ENCODE measurements at regions not wholly inside any gene's neighbourhood (a gene's known extent, or its start where the extent isn't known, plus 50 kb on each side); places are given as distances from the start of the nearest gene placed in this dataset.

GRCh38 chr21:27743971-27744564, 777.2 kb upstream of the ADAMTS5 start:
- FAIRE-seq: no peak
- Histone ChIP-seq H3K27me3 (ENCODE audit: control insufficient read depth in 3 of 3, insufficient read depth in 3 of 3, low read length in 3 of 3) (no peaks in the 10 kb centered on the region), H3K4me3 (ENCODE audit: low read depth in 1 of 3, low read length in 3 of 3) (no peak overlapping the region), H3K4me1 (ENCODE audit: control insufficient read depth in 3 of 3, insufficient read depth in 2 of 3, low read depth in 1 of 3, low read length in 2 of 3) (no peaks in the 10 kb centered on the region), H3K27ac (ENCODE audit: low read depth in 1 of 3, low read length in 2 of 3) (no peak overlapping the region), H3K36me3 (ENCODE audit: control insufficient read depth in 3 of 3, insufficient read depth in 2 of 3, low read depth in 1 of 3, low read length in 3 of 3) (no peaks in the 10 kb centered on the region), H3K9me3 (ENCODE audit: control insufficient read depth in 2 of 2, insufficient read depth in 1 of 2, low read depth in 1 of 2, low read length in 1 of 2) (no peaks in the 10 kb centered on the region)
- WGBS, 3 donors: 76 to 84% (median 78%) methylated on average over 7 of the region's 7 CpGs
- DNase-seq: no peak

- H3K36me3 ChIP-seq (ENCODE audit: control insufficient read depth in 3 of 3, insufficient read depth in 2 of 3, low read depth in 1 of 3, low read length in 3 of 3): no peaks in the 10 kb centered on the region
- peaks cover 0 to 3% of the 10 kb centered on the region in 2 donors for H3K9me3 ChIP-seq (ENCODE audit: control insufficient read depth in 2 of 2, insufficient read depth in 1 of 2, low read depth in 1 of 2, low read length in 1 of 2)
- FAIRE-seq (no peak), DNase-seq (no peak)
- no peak overlapping the region for H3K27ac ChIP-seq (ENCODE audit: low read depth in 1 of 3, low read length in 2 of 3)
- 77 to 89% (median 89%) methylated on average over 2 of the region's 2 CpGs for WGBS, 3 donors
- H3K4me1 ChIP-seq (ENCODE audit: control insufficient read depth in 3 of 3, insufficient read depth in 2 of 3, low read depth in 1 of 3, low read length in 2 of 3): no peaks in the 10 kb centered on the region
- H3K4me3 ChIP-seq (ENCODE audit: low read depth in 1 of 3, low read length in 3 of 3): no peak overlapping the region
- no peaks in the 10 kb centered on the region for H3K27me3 ChIP-seq (ENCODE audit: control insufficient read depth in 3 of 3, insufficient read depth in 3 of 3, low read length in 3 of 3)
These were observed 774.8 kb upstream of the ADAMTS5 start for GRCh38 chr21:27741736-27742135.

- H3K9me3 ChIP-seq (ENCODE audit: control insufficient read depth in 2 of 2, insufficient read depth in 1 of 2, low read depth in 1 of 2, low read length in 1 of 2): peaks cover 0 to 3% of the 10 kb centered on the region in 2 donors
- H3K4me1 ChIP-seq (ENCODE audit: control insufficient read depth in 3 of 3, insufficient read depth in 2 of 3, low read depth in 1 of 3, low read length in 2 of 3): no peaks in the 10 kb centered on the region
- H3K27ac ChIP-seq (ENCODE audit: low read depth in 1 of 3, low read length in 2 of 3): no peak overlapping the region
- no peak for DNase-seq
- no peaks in the 10 kb centered on the region for H3K27me3 ChIP-seq (ENCODE audit: control insufficient read depth in 3 of 3, insufficient read depth in 3 of 3, low read length in 3 of 3)
- H3K4me3 ChIP-seq (ENCODE audit: low read depth in 1 of 3, low read length in 3 of 3): no peak overlapping the region
- no peak for FAIRE-seq
- 65 to 73% (median 72%) methylated on average over 5 of the region's 5 CpGs for WGBS, 3 donors
- no peaks in the 10 kb centered on the region for H3K36me3 ChIP-seq (ENCODE audit: control insufficient read depth in 3 of 3, insufficient read depth in 2 of 3, low read depth in 1 of 3, low read length in 3 of 3)
These were observed 773.2 kb upstream of the ADAMTS5 start for GRCh38 chr21:27740084-27740483.

GRCh38 chr21:27739187-27739586, 772.3 kb upstream of the ADAMTS5 start:
- no peak for FAIRE-seq

GRCh38 chr21:27735699-27736098, 768.8 kb upstream of the ADAMTS5 start:
- DNase-seq (no peak), FAIRE-seq (no peak)
- 90 to 97% (median 94%) methylated on average over 3 of the region's 3 CpGs for WGBS, 3 donors
- peaks cover 0 to 3% of the 10 kb centered on the region in 2 donors for H3K9me3 ChIP-seq (ENCODE audit: control insufficient read depth in 2 of 2, insufficient read depth in 1 of 2, low read depth in 1 of 2, low read length in 1 of 2)
- no peak overlapping the region for H3K4me3 ChIP-seq (ENCODE audit: low read depth in 1 of 3, low read length in 3 of 3)
- no peaks in the 10 kb centered on the region for H3K27me3 ChIP-seq (ENCODE audit: control insufficient read depth in 3 of 3, insufficient read depth in 3 of 3, low read length in 3 of 3)
- no peaks in the 10 kb centered on the region for H3K4me1 ChIP-seq (ENCODE audit: control insufficient read depth in 3 of 3, insufficient read depth in 2 of 3, low read depth in 1 of 3, low read length in 2 of 3)
- H3K36me3 ChIP-seq (ENCODE audit: control insufficient read depth in 3 of 3, insufficient read depth in 2 of 3, low read depth in 1 of 3, low read length in 3 of 3): no peaks in the 10 kb centered on the region
- no peak overlapping the region for H3K27ac ChIP-seq (ENCODE audit: low read depth in 1 of 3, low read length in 2 of 3)

More at GRCh38 chr21:27739187-27739586, 772.3 kb upstream of the ADAMTS5 start:
- Histone ChIP-seq H3K27me3 (ENCODE audit: control insufficient read depth in 3 of 3, insufficient read depth in 3 of 3, low read length in 3 of 3) (no peaks in the 10 kb centered on the region), H3K27ac (ENCODE audit: low read depth in 1 of 3, low read length in 2 of 3) (no peak overlapping the region), H3K4me3 (ENCODE audit: low read depth in 1 of 3, low read length in 3 of 3) (no peak overlapping the region), H3K9me3 (ENCODE audit: control insufficient read depth in 2 of 2, insufficient read depth in 1 of 2, low read depth in 1 of 2, low read length in 1 of 2) (peaks cover 0 to 3% of the 10 kb centered on the region in 2 donors), H3K36me3 (ENCODE audit: control insufficient read depth in 3 of 3, insufficient read depth in 2 of 3, low read depth in 1 of 3, low read length in 3 of 3) (no peaks in the 10 kb centered on the region), H3K4me1 (ENCODE audit: control insufficient read depth in 3 of 3, insufficient read depth in 2 of 3, low read depth in 1 of 3, low read length in 2 of 3) (no peaks in the 10 kb centered on the region)
- no peak for DNase-seq
- WGBS, 3 donors: 58 to 69% (median 59%) methylated on average over 1 of the region's 1 CpG

GRCh38 chr21:27734146-27734545, 767.3 kb upstream of the ADAMTS5 start:
- no peak overlapping the region for H3K27ac ChIP-seq (ENCODE audit: low read depth in 1 of 3, low read length in 2 of 3)

GRCh38 chr21:27725916-27726315, 759.0 kb upstream of the ADAMTS5 start:
- no peaks in the 10 kb centered on the region for H3K27me3 ChIP-seq (ENCODE audit: control insufficient read depth in 3 of 3, insufficient read depth in 3 of 3, low read length in 3 of 3)
- no peak for DNase-seq
- no peak overlapping the region for H3K4me3 ChIP-seq (ENCODE audit: low read depth in 1 of 3, low read length in 3 of 3)
- no peaks in the 10 kb centered on the region for H3K36me3 ChIP-seq (ENCODE audit: control insufficient read depth in 3 of 3, insufficient read depth in 2 of 3, low read depth in 1 of 3, low read length in 3 of 3)
- FAIRE-seq: no peak
- peaks cover 0 to 15% of the 10 kb centered on the region in 2 donors for H3K9me3 ChIP-seq (ENCODE audit: control insufficient read depth in 2 of 2, insufficient read depth in 1 of 2, low read depth in 1 of 2, low read length in 1 of 2)
- 52 to 62% (median 59%) methylated on average over 1 of the region's 1 CpG for WGBS, 3 donors
- no peak overlapping the region for H3K27ac ChIP-seq (ENCODE audit: low read depth in 1 of 3, low read length in 2 of 3)
- peaks cover 0 to 1% (median 0%) of the 10 kb centered on the region in 3 donors for H3K4me1 ChIP-seq (ENCODE audit: control insufficient read depth in 3 of 3, insufficient read depth in 2 of 3, low read depth in 1 of 3, low read length in 2 of 3)

More at GRCh38 chr21:27734146-27734545, 767.3 kb upstream of the ADAMTS5 start:
- Histone ChIP-seq H3K36me3 (ENCODE audit: control insufficient read depth in 3 of 3, insufficient read depth in 2 of 3, low read depth in 1 of 3, low read length in 3 of 3) (no peaks in the 10 kb centered on the region), H3K4me3 (ENCODE audit: low read depth in 1 of 3, low read length in 3 of 3) (no peak overlapping the region), H3K27me3 (ENCODE audit: control insufficient read depth in 3 of 3, insufficient read depth in 3 of 3, low read length in 3 of 3) (no peaks in the 10 kb centered on the region), H3K4me1 (ENCODE audit: control insufficient read depth in 3 of 3, insufficient read depth in 2 of 3, low read depth in 1 of 3, low read length in 2 of 3) (no peaks in the 10 kb centered on the region), H3K9me3 (ENCODE audit: control insufficient read depth in 2 of 2, insufficient read depth in 1 of 2, low read depth in 1 of 2, low read length in 1 of 2) (peaks cover 0 to 3% of the 10 kb centered on the region in 2 donors)
- FAIRE-seq (no peak), DNase-seq (no peak)

GRCh38 chr21:27722095-27722494, 755.2 kb upstream of the ADAMTS5 start:
- H3K9me3 ChIP-seq (ENCODE audit: control insufficient read depth in 2 of 2, insufficient read depth in 1 of 2, low read depth in 1 of 2, low read length in 1 of 2): peaks cover 0 to 12% of the 10 kb centered on the region in 2 donors
- no peaks in the 10 kb centered on the region for H3K27me3 ChIP-seq (ENCODE audit: control insufficient read depth in 3 of 3, insufficient read depth in 3 of 3, low read length in 3 of 3)
- H3K4me3 ChIP-seq (ENCODE audit: low read depth in 1 of 3, low read length in 3 of 3): no peak overlapping the region
- no peaks in the 10 kb centered on the region for H3K36me3 ChIP-seq (ENCODE audit: control insufficient read depth in 3 of 3, insufficient read depth in 2 of 3, low read depth in 1 of 3, low read length in 3 of 3)
- peak; percentile 18 to 33 for DNase-seq
- H3K27ac ChIP-seq (ENCODE audit: low read depth in 1 of 3, low read length in 2 of 3): peak overlapping the region in 1 of 3 donors; percentile 11
- peaks cover 0 to 1% (median 0%) of the 10 kb centered on the region in 3 donors for H3K4me1 ChIP-seq (ENCODE audit: control insufficient read depth in 3 of 3, insufficient read depth in 2 of 3, low read depth in 1 of 3, low read length in 2 of 3)
- FAIRE-seq: no peak

GRCh38 chr21:27721675-27722074, 754.8 kb upstream of the ADAMTS5 start:
- Histone ChIP-seq H3K27ac (ENCODE audit: low read depth in 1 of 3, low read length in 2 of 3) (peak overlapping the region in 1 of 3 donors; percentile 11), H3K27me3 (ENCODE audit: control insufficient read depth in 3 of 3, insufficient read depth in 3 of 3, low read length in 3 of 3) (no peaks in the 10 kb centered on the region), H3K4me1 (ENCODE audit: control insufficient read depth in 3 of 3, insufficient read depth in 2 of 3, low read depth in 1 of 3, low read length in 2 of 3) (peaks cover 0 to 1% (median 0%) of the 10 kb centered on the region in 3 donors), H3K4me3 (ENCODE audit: low read depth in 1 of 3, low read length in 3 of 3) (no peak overlapping the region), H3K36me3 (ENCODE audit: control insufficient read depth in 3 of 3, insufficient read depth in 2 of 3, low read depth in 1 of 3, low read length in 3 of 3) (no peaks in the 10 kb centered on the region), H3K9me3 (ENCODE audit: control insufficient read depth in 2 of 2, insufficient read depth in 1 of 2, low read depth in 1 of 2, low read length in 1 of 2) (peaks cover 0 to 8% of the 10 kb centered on the region in 2 donors)
- WGBS, 3 donors: 18 to 39% (median 34%) methylated on average over 2 of the region's 2 CpGs
- peak; percentile 31 to 70 for DNase-seq
- FAIRE-seq: no peak
